ENCODE measurements at regions not wholly inside any gene's neighbourhood (a gene's known extent, or its start where the extent isn't known, plus 50 kb on each side); places are given as distances from the start of the nearest gene placed in this dataset.

- TF ChIP-seq CTCF (IDR thresholded peaks at IDR 0.05), result no peak
- ATAC-seq (ENCODE audit: low FRiP score) (no peak), DNase-seq (ENCODE audit: low spot score) (no peak)
Observed at GRCh38 chr5:96075579-96076289, 114.1 kb upstream of the ELL2 start.

- TF ChIP-seq CTCF (IDR thresholded peaks at IDR 0.05), result no peak
- ATAC-seq (ENCODE audit: low FRiP score) (no peak), DNase-seq (ENCODE audit: low spot score) (no peak)
Observed at GRCh38 chr5:96074870-96075269, 113.2 kb upstream of the ELL2 start.

DNA sequence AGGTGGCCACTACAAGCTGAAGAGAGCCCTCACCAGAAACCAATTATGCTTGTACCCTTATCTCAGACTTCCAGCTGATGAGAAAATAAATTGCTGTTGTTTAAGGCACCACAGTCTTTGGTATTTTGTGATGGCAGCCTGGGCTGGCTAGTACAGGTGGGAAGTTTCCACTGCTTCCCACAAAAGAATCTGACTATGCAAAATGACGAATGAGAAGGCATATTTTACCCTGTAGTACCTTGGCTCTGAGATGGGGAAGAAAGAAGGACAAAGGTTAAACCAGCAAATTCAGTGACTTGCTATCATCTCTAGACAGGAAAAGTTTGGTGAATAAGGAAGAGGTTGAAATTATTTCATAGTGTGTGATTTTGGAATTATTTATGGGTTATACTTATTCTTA is 112.8 kb upstream of the ELL2 start:
- DNase-seq (ENCODE audit: low spot score), result no peak
- no peak for TF ChIP-seq CTCF (IDR thresholded peaks at IDR 0.05)
- ATAC-seq (ENCODE audit: low FRiP score), result no peak

- ATAC-seq (ENCODE audit: low FRiP score) (no peak), DNase-seq (ENCODE audit: low spot score) (no peak)
- TF ChIP-seq CTCF (IDR thresholded peaks at IDR 0.05), result no peak
Observed at GRCh38 chr5:96072791-96073165, 111.1 kb upstream of the ELL2 start.

DNA sequence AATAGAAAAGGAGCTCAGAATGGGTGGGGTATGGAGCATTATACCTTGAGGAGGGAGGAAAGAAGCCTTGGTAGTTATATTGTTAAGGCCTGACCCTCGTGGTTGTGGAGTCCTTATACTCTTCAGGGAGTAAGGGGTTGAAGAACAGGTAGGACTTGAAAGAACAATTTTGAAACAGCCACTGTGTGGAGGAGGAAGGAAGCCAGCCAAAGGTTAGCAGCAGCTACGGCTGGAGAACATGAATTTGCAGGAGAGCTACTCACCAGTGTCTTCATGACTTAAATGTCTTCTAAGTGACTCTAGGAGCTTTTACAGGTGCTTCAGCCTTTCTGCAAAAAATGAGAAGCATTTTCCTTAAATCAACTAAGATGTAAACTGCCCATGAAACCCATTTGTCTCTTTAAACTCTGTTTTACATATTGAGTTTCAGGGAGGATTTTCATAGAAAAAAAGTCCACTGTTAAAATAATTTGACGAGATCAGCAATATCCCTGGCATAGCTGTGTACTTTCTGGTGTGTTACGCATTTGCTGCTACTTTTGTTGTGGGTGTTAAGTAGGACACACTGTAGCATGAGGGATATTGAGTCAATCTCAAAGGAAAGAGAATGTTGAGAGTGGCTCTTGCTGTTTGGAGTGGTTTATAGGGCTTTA is 110.6 kb upstream of the ELL2 start:
- DNase-seq (ENCODE audit: low spot score), result no peak
- TF ChIP-seq CTCF (IDR thresholded peaks at IDR 0.05), result no peak
- ATAC-seq (ENCODE audit: low FRiP score), result no peak

DNA sequence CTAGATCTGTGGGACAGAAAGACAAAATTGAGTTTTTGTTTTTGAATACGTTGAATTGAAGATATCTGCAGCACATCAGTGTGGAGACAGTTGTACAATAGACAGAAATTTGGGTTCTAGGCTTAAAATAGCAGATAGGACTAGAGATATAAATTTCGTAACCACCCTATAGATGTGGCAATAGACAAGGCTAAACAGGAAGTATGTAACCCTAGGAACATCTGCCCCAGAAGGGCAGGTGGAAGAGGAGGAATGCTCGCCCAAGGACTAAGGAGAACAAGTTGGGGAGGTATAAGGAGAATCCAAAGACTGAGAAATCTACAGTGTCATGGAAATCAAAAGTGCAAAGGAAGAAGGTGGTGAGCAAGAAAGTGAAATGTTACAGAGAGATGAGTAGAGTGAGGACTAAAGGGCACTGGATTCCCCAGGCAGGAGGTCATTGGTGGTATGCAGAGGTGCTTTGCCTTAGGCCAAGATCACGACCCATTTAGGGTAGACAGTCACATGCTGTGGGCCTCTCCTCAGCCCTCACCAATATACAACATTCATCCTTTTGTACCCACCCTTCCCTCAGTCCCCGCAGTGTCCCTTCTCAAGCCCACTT is 109.1 kb upstream of the ELL2 start:
- TF ChIP-seq CTCF (IDR thresholded peaks at IDR 0.05), result no peak
- no peak for ATAC-seq (ENCODE audit: low FRiP score)
- no peak for DNase-seq (ENCODE audit: low spot score)
